ENCODE measurements at regions not wholly inside any gene's neighbourhood (a gene's known extent, or its start where the extent isn't known, plus 50 kb on each side); places are given as distances from the start of the nearest gene placed in this dataset.

- no peak overlapping the region for H3K27ac Mint-ChIP-seq
- no peak for DNase-seq
- H3K4me1 Mint-ChIP-seq, result no peaks in the 10 kb centered on the region
- H3K4me3 Mint-ChIP-seq, result no peak overlapping the region
- intact Hi-C loops (cut with micrococcal nuclease), result no loop called here
- no peaks in the 10 kb centered on the region for H3K36me3 Mint-ChIP-seq (ENCODE audit: low read depth)
- H3K27me3 Mint-ChIP-seq, result peaks cover 10% of the 10 kb centered on the region
- CTCF ChIA-PET, result no interaction called here
- no peak for ATAC-seq (ENCODE audit: low read depth)
- POLR2A ChIA-PET, result no interaction called here
- H3K9me3 Mint-ChIP-seq, result peaks cover 6% of the 10 kb centered on the region
- no peak for TF ChIP-seq CTCF (IDR thresholded peaks at IDR 0.05)
Observed at GRCh38 chr2:71744781-71745180, 291.4 kb downstream of the DYSF start.

- peaks cover 10% of the 10 kb centered on the region for H3K27me3 Mint-ChIP-seq
- ATAC-seq (ENCODE audit: low read depth), result no peak
Observed at GRCh38 chr2:71743995-71744675, 290.8 kb downstream of the DYSF start.

GRCh38 chr2:71742953-71743601 is 289.7 kb downstream of the DYSF start:
- CTCF ChIA-PET, result no interaction called here
- POLR2A ChIA-PET, result no interaction called here

More at GRCh38 chr2:71743995-71744675, 290.8 kb downstream of the DYSF start:
- intact Hi-C loops (cut with micrococcal nuclease), result no loop called here
- no peak for TF ChIP-seq CTCF (IDR thresholded peaks at IDR 0.05)
- Mint-ChIP-seq H3K36me3 (ENCODE audit: low read depth) (no peaks in the 10 kb centered on the region), H3K9me3 (peaks cover 6% of the 10 kb centered on the region), H3K27ac (no peak overlapping the region), H3K4me1 (no peaks in the 10 kb centered on the region), H3K4me3 (no peak overlapping the region)
- POLR2A ChIA-PET, result no interaction called here
- CTCF ChIA-PET, result no interaction called here
- no peak for DNase-seq

GRCh38 chr2:71736986-71737385 is 283.6 kb downstream of the DYSF start:
- TF ChIP-seq CTCF (IDR thresholded peaks at IDR 0.05), result no peak
- Mint-ChIP-seq H3K27ac (no peak overlapping the region), H3K9me3 (peaks cover 10% of the 10 kb centered on the region), H3K27me3 (no peaks in the 10 kb centered on the region), H3K36me3 (ENCODE audit: low read depth) (no peaks in the 10 kb centered on the region), H3K4me3 (no peak overlapping the region), H3K4me1 (no peaks in the 10 kb centered on the region)
- intact Hi-C loops (cut with micrococcal nuclease), result no loop called here
- DNase-seq, result no peak
- ChIA-PET POLR2A (no interaction called here), CTCF (no interaction called here)
- ATAC-seq (ENCODE audit: low read depth), result no peak

More at GRCh38 chr2:71742953-71743601, 289.7 kb downstream of the DYSF start:
- no peak for ATAC-seq (ENCODE audit: low read depth)
- peaks cover 6% of the 10 kb centered on the region for H3K27me3 Mint-ChIP-seq
- no peak overlapping the region for H3K4me3 Mint-ChIP-seq
- intact Hi-C loops (cut with micrococcal nuclease), result no loop called here
- H3K4me1 Mint-ChIP-seq, result no peaks in the 10 kb centered on the region
- DNase-seq, result no peak
- no peak for TF ChIP-seq CTCF (IDR thresholded peaks at IDR 0.05)
- peaks cover 10% of the 10 kb centered on the region for H3K9me3 Mint-ChIP-seq
- no peak overlapping the region for H3K27ac Mint-ChIP-seq
- no peaks in the 10 kb centered on the region for H3K36me3 Mint-ChIP-seq (ENCODE audit: low read depth)

GRCh38 chr2:71736091-71736861 is 282.9 kb downstream of the DYSF start:
- POLR2A ChIA-PET, result no interaction called here
- Mint-ChIP-seq H3K27me3 (no peaks in the 10 kb centered on the region), H3K4me1 (no peaks in the 10 kb centered on the region), H3K27ac (no peak overlapping the region), H3K36me3 (ENCODE audit: low read depth) (no peaks in the 10 kb centered on the region), H3K9me3 (peaks cover 10% of the 10 kb centered on the region), H3K4me3 (no peak overlapping the region)
- ATAC-seq (ENCODE audit: low read depth) (no peak), DNase-seq (no peak)
- CTCF ChIA-PET, result no interaction called here
- intact Hi-C loops (cut with micrococcal nuclease), result no loop called here
- TF ChIP-seq CTCF (IDR thresholded peaks at IDR 0.05), result no peak

Data from activated B cell treated with CpG ODN at 0.5 μM for 24 hours (primary cell).